NCI-H2196 treated with DMSO at 0.1 percent for 48 hours (cell line): ENCODE measurements at regions not wholly inside any gene's neighbourhood (a gene's known extent, or its start where the extent isn't known, plus 50 kb on each side); places are given as distances from the start of the nearest gene placed in this dataset.
"Not testable (repeated sequence)": the region's sequence is repeated elsewhere in the genome, so short reads cannot be mapped to it uniquely, and the experiment has no call there.

Source experiments
- DNase-seq: peaks from one replicate; lab custom pipeline; 2025; ENCODE audit not compliant: unreplicated experiment; lab: John Stamatoyannopoulos, UW

GRCh38 chr6:6861351-6861894, 246.3 kb upstream of the RREB1 start:
- DNase-seq: no peak

GRCh38 chr6:6861995-6862394, 245.8 kb upstream of the RREB1 start:
- DNase-seq: no peak

GRCh38 chr6:6863970-6864639, 243.7 kb upstream of the RREB1 start:
- DNase-seq: no peak

GRCh38 chr6:6865611-6866010, 242.2 kb upstream of the RREB1 start:
- no peak for DNase-seq

GRCh38 chr6:6866656-6867403, 240.9 kb upstream of the RREB1 start:
- no peak for DNase-seq

- DNase-seq: no peak
Observed at GRCh38 chr6:6867404-6867799, 240.4 kb upstream of the RREB1 start.

GRCh38 chr6:6869094-6869493, 238.7 kb upstream of the RREB1 start:
- DNase-seq: no peak

GRCh38 chr6:6870921-6871320, 236.8 kb upstream of the RREB1 start:
- no peak for DNase-seq

GRCh38 chr6:6872459-6873344, 235.1 kb upstream of the RREB1 start:
- DNase-seq: no peak

- DNase-seq: no peak
Observed at GRCh38 chr6:6873778-6874177, 234.0 kb upstream of the RREB1 start.

- DNase-seq: no peak
Observed at GRCh38 chr6:6875818-6876470, 231.8 kb upstream of the RREB1 start.

GRCh38 chr6:6877792-6878191, 230.0 kb upstream of the RREB1 start:
- not testable (repeated sequence) for DNase-seq

GRCh38 chr6:6878887-6879585, 228.7 kb upstream of the RREB1 start:
- no peak for DNase-seq

- not testable (repeated sequence) for DNase-seq
Observed at GRCh38 chr6:6879586-6879974, 228.2 kb upstream of the RREB1 start.

GRCh38 chr6:6880745-6881437, 226.9 kb upstream of the RREB1 start:
- DNase-seq: no peak

- DNase-seq: no peak
Observed at GRCh38 chr6:6881438-6882225, 226.1 kb upstream of the RREB1 start.

GRCh38 chr6:6882592-6882991, 225.2 kb upstream of the RREB1 start:
- DNase-seq: no peak

- DNase-seq: no peak
Observed at GRCh38 chr6:6883011-6883410, 224.8 kb upstream of the RREB1 start.

- no peak for DNase-seq
Observed at GRCh38 chr6:6884193-6884627, 223.6 kb upstream of the RREB1 start.
